Uterus (tissue), 2 donors: ENCODE measurements at regions not wholly inside any gene's neighbourhood (a gene's known extent, or its start where the extent isn't known, plus 50 kb on each side); places are given as distances from the start of the nearest gene placed in this dataset.

Experiments used
- CTCF ChIP-seq, 4 experiments: fragments of 200-600 bp in 2 of 4; fragments of 450-650 bp in 2 of 4; sonication (generic) in 2 of 4; IDR thresholded peaks; one replicate each; pipeline ENCODE4 v1.5.1; 2016 to 2019; ENCODE audit warnings: antibody characterized with exemption in 4 of 4, mild to moderate bottlenecking in 2 of 4, moderate library complexity in 1 of 4
- POLR2A ChIP-seq, 2 donors: fragments of 450-650 bp; IDR thresholded peaks; one replicate each; pipeline ENCODE4 v1.6.1; 2016; ENCODE audit warnings: antibody characterized with exemption in 2 of 2, mild to moderate bottlenecking in 1 of 2, moderate library complexity in 1 of 2

DNA sequence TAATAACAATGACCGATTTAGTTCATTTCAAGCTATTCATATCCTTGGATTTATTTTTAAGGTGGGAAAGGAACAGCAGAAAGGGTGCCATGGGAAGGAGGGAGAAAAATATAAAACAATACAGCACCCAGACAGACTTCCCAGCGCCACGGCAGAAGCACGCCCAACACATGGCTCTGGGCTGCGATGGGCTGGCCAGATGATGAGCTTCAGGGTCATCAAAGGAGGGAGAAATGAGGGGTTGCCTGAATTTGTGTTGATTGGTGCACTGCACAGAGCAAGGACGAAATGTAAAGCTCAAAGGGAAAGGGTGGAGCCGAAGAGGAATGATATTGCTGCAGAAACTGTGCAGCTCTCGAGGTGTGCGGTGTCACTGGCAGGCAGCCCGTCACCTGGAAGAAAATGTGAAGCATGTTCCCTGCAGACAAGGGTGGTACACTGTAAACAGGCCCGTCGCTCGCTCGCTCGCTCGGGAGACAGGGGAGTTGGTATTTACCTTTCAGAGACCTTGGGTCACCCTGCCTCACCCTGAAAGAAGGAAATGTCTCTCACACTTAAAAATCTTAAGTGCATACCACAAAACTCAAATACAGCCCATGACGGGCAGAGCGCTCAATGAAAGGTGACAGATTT lies 195.5 kb upstream of the CTAGE1 start:
- TF ChIP-seq CTCF (IDR thresholded peaks at IDR 0.05) (no peak), POLR2A (IDR thresholded peaks at IDR 0.05) (no peak)
